Erythroblast (primary cell): ENCODE measurements at regions not wholly inside any gene's neighbourhood (a gene's known extent, or its start where the extent isn't known, plus 50 kb on each side); places are given as distances from the start of the nearest gene placed in this dataset.
"Not testable (repeated sequence)": the region's sequence is repeated elsewhere in the genome, so short reads cannot be mapped to it uniquely, and the experiment has no call there.

Experiments used
- DNase-seq, 2 experiments: peaks; one replicate each; lab custom pipeline; 2025; lab: John Stamatoyannopoulos, UW
- GATA1 ChIP-seq: IDR thresholded peaks from 2 replicates; pipeline ENCODE4 v1.6.1; 2011; ENCODE audit warnings: low read depth, mild to moderate bottlenecking, control low read depth, low read length, moderate library complexity
- POLR2A ChIP-seq: IDR thresholded peaks from 2 replicates; pipeline ENCODE4 v1.6.1; 2011; ENCODE audit warnings: mild to moderate bottlenecking, low read length

- no peak for DNase-seq
- no peak for TF ChIP-seq GATA1
- no peak for TF ChIP-seq POLR2A
These were observed 559.9 kb downstream of the KCTD12 start for GRCh38 chr13:76326343-76326742.

DNA sequence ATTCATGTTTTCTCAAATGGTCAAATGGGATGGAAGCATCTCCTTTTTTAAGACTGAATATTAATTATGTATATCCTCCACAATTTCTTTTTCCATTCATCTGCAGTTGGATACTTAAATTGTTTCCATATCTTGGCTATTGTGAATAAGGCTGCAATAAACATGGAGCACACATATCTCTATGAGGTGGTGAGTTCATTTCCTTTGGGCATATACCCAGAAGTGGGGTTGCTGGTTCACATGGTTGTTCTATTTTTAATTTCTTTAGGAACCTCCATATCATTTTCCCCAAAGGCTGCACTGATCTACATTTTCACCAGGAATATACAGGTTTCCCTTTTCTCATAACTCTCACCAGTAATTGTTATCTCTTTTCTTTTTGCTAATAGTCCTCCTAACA is 566.3 kb downstream of the KCTD12 start:
- DNase-seq, result no peak
- TF ChIP-seq POLR2A, result no peak
- TF ChIP-seq GATA1, result no peak

DNA sequence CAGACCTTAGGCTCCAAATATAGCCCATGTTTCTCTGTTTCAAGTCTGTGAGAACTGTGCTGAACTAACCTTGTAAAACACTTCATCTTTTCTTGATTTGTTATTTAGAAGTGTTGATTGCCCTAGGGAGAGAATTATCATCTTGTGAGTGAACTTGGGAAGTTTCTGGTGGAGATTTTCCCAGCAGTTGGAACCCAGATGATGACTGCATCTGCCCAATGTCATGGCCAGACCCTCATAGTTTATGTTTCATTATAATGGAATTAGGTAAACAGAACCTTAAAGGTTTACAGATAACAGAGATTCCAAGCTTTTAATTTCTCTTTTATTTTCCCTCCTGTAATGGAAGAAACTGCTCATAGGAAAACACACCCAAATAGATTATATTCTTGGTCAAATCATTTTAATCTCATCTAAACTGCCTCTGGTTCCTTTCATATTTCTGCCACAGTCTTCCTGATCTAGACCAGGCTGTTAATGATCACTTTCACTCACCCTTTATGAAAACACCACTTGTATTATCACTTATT is 569.1 kb downstream of the KCTD12 start:
- TF ChIP-seq GATA1 (no peak), POLR2A (no peak)
- no peak for DNase-seq

- TF ChIP-seq GATA1, result no peak
- no peak for TF ChIP-seq POLR2A
- peak; percentile 2 to 3 for DNase-seq
These were observed 571.7 kb downstream of the KCTD12 start for GRCh38 chr13:76314495-76314894.

- TF ChIP-seq POLR2A (no peak), GATA1 (no peak)
- DNase-seq, result no peak
These were observed 579.1 kb downstream of the KCTD12 start for GRCh38 chr13:76307142-76307541.

DNA sequence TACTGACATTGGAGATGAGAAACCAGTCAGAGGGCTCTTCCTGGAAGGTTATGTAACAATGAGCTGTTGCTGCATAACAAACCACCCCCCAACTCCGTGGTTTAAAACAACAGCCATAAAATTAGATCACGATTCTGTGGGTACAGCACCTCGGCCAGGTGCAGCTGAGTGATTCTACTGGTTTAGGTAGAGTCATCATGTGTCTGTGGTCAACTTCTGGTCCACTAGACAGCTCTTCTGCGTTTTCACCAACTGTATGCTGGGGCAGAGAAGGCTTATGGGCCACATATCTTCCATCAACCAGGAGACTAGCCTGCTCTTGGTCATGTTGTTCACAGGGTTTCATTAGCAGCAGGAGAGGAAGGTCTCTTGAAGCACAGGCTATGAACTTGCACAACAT is 585.5 kb downstream of the KCTD12 start:
- no peak for TF ChIP-seq GATA1
- TF ChIP-seq POLR2A, result no peak
- no peak for DNase-seq

- TF ChIP-seq GATA1, result no peak
- no peak for TF ChIP-seq POLR2A
- DNase-seq, result no peak
These were observed 588.9 kb downstream of the KCTD12 start for GRCh38 chr13:76297331-76297730.

DNA sequence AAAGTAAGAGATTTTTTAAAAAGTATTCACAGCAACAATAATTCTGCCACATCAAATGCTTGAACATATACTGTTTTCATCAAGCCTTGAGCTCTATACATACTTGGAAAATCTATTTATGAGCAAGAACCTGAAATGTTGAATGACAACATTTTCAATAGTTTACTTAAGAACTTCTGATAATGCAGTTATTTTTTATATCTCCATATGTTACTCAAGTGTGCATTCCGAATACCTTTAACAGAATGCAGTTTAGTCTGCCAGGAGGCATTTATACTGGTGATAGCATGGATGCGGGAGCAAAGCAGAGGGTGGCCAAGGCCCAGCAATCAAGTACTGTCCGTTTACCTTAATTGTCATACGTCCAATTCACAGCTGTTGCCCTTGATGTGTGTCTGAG is 589.5 kb downstream of the KCTD12 start:
- DNase-seq, result no peak

GRCh38 chr13:76295020-76295419 is 591.2 kb downstream of the KCTD12 start:
- DNase-seq, result not testable (repeated sequence)

More for the DNA sequence above, 589.5 kb downstream of the KCTD12 start:
- TF ChIP-seq POLR2A (no peak), GATA1 (no peak)

- TF ChIP-seq GATA1 (no peak), POLR2A (no peak)
- DNase-seq, result no peak
These were observed 592.5 kb downstream of the KCTD12 start for GRCh38 chr13:76293751-76294150.

- no peak for DNase-seq
- TF ChIP-seq POLR2A (no peak), GATA1 (no peak)
These were observed 592.9 kb downstream of the KCTD12 start for GRCh38 chr13:76293346-76293745.

- TF ChIP-seq GATA1 (no peak), POLR2A (no peak)
- no peak for DNase-seq
These were observed 593.5 kb downstream of the KCTD12 start for GRCh38 chr13:76292726-76293125.

DNA sequence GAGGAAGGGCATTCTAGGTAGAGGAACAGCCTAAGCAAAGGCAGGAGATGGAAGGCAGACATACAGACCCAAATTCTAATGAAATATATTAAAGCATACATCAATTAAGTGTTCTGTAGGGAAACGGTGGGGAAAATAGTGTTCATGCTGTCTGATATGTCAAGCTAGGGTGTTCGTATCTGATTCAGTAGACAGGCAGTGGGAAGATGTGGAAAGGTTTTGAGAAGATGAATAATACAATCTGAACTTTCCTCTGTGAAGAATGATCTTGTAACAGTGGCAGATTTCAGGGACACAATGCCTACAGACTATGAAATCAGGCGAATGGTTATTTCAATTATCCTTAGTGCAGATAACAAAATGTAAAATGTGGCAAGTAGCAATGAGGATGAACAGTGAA is 594.2 kb downstream of the KCTD12 start:
- no peak for DNase-seq
- TF ChIP-seq GATA1 (no peak), POLR2A (no peak)

DNA sequence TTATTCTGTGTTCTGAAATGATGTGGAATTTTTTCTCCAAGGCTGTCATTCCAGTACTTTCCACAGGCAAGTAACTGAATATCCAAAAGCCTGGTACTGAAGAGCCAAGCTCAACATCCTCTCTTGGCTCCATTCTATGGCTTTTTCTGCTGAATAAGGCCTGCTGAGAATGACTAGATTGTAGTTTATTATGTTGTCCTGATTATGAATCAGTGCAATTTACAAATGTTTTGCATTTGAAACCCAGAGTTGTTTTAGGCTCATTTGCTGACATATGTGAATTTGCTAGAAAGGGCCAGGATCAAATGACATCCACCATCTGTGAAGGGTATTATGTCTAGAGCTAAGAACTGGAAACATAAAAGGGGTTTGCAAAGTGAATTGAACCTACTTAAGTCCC is 596.6 kb downstream of the KCTD12 start:
- TF ChIP-seq GATA1, result no peak
- no peak for TF ChIP-seq POLR2A
- no peak for DNase-seq

- TF ChIP-seq POLR2A (no peak), GATA1 (no peak)
These were observed 600.0 kb downstream of the KCTD12 start for GRCh38 chr13:76286178-76286577.

More at GRCh38 chr13:76286178-76286577, 600.0 kb downstream of the KCTD12 start:
- no peak for DNase-seq
